ENCODE measurements at regions not wholly inside any gene's neighbourhood (a gene's known extent, or its start where the extent isn't known, plus 50 kb on each side); places are given as distances from the start of the nearest gene placed in this dataset.

GRCh38 chr12:91529829-91530228 lies 347.2 kb upstream of the DCN start:
- TF ChIP-seq POLR2A (IDR thresholded peaks at IDR 0.05) (no peak), CTCF (IDR thresholded peaks at IDR 0.05) (no peak), POLR2AphosphoS5 (IDR thresholded peaks at IDR 0.05) (no peak)

Data from sigmoid colon (tissue), 4 donors.